Uterus (tissue), 2 donors: ENCODE measurements at regions not wholly inside any gene's neighbourhood (a gene's known extent, or its start where the extent isn't known, plus 50 kb on each side); places are given as distances from the start of the nearest gene placed in this dataset.

Experiments
- CTCF ChIP-seq, 4 experiments: fragments of 200-600 bp in 2 of 4; fragments of 450-650 bp in 2 of 4; sonication (generic) in 2 of 4; IDR thresholded peaks; one replicate each; pipeline ENCODE4 v1.5.1; 2016 to 2019; ENCODE audit warnings: antibody characterized with exemption in 4 of 4, mild to moderate bottlenecking in 2 of 4, moderate library complexity in 1 of 4
- POLR2A ChIP-seq, 2 donors: fragments of 450-650 bp; IDR thresholded peaks; one replicate each; pipeline ENCODE4 v1.6.1; 2016; ENCODE audit warnings: antibody characterized with exemption in 2 of 2, mild to moderate bottlenecking in 1 of 2, moderate library complexity in 1 of 2

- TF ChIP-seq POLR2A (IDR thresholded peaks at IDR 0.05) (no peak), CTCF (IDR thresholded peaks at IDR 0.05) (no peak)
Measured at GRCh38 chr18:38321262-38321661, 755.7 kb upstream of the CELF4 start.
